ENCODE measurements at regions not wholly inside any gene's neighbourhood (a gene's known extent, or its start where the extent isn't known, plus 50 kb on each side); places are given as distances from the start of the nearest gene placed in this dataset.

DNA sequence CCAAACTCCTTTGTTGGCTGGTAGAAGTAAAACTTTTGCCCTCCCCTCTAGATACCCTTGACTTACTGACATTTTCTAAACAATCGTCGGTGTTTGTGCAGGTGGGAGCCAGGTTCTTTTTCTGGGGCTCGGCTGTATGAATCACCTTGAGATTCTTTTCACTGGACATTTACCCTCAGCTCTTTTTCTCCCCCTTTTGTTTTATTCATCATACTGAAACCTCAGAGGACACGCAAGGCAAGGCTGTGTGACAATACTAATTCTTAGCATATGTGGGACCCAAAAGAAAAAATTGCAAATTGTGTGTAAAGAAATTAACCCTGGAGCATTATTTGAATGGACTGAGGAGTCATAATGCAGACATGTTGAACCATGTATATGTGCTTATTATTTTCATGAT, 194.0 kb downstream of the PCDH19 start:
- TF ChIP-seq, protein P1, sequence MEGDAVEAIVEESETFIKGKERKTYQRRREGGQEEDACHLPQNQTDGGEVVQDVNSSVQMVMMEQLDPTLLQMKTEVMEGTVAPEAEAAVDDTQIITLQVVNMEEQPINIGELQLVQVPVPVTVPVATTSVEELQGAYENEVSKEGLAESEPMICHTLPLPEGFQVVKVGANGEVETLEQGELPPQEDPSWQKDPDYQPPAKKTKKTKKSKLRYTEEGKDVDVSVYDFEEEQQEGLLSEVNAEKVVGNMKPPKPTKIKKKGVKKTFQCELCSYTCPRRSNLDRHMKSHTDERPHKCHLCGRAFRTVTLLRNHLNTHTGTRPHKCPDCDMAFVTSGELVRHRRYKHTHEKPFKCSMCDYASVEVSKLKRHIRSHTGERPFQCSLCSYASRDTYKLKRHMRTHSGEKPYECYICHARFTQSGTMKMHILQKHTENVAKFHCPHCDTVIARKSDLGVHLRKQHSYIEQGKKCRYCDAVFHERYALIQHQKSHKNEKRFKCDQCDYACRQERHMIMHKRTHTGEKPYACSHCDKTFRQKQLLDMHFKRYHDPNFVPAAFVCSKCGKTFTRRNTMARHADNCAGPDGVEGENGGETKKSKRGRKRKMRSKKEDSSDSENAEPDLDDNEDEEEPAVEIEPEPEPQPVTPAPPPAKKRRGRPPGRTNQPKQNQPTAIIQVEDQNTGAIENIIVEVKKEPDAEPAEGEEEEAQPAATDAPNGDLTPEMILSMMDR (conservative IDR thresholded peaks at IDR 0.05; ENCODE audit: low read depth, low read length) = no peak
- no peak for TF ChIP-seq EZH2 (IDR thresholded peaks at IDR 0.05; ENCODE audit: low read length, unreplicated experiment)
